ENCODE measurements at regions not wholly inside any gene's neighbourhood (a gene's known extent, or its start where the extent isn't known, plus 50 kb on each side); places are given as distances from the start of the nearest gene placed in this dataset.

DNA sequence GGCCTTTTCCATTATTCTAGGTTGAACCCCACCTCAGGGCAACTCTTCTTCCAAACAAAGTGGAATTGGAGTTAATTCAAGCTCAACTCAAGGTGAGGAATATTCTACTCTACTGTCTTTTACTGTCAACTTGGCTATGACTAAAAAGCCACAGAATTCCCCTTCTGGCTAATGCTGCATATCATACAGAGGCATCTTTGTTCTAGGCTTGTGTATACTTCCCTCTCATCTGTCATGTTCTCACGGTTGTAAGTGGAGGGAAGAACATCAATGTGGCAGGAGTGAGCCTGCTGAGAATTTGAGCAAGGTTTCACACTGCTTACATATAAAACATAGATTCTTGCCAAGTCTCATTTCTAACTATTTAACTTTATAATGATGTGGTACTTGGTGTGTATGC is 921.4 kb upstream of the CNTN5 start:
- no peaks in the 10 kb centered on the region for H3K27me3 ChIP-seq (ENCODE audit: control insufficient read depth, insufficient read depth, low read length)
- H3K4me3 ChIP-seq (ENCODE audit: low read depth, low read length): no peak overlapping the region
- DNase-seq (ENCODE audit: low read depth): no peak
- H3K36me3 ChIP-seq (ENCODE audit: control insufficient read depth, insufficient read depth, low read length): no peaks in the 10 kb centered on the region
- TF ChIP-seq, protein P1, sequence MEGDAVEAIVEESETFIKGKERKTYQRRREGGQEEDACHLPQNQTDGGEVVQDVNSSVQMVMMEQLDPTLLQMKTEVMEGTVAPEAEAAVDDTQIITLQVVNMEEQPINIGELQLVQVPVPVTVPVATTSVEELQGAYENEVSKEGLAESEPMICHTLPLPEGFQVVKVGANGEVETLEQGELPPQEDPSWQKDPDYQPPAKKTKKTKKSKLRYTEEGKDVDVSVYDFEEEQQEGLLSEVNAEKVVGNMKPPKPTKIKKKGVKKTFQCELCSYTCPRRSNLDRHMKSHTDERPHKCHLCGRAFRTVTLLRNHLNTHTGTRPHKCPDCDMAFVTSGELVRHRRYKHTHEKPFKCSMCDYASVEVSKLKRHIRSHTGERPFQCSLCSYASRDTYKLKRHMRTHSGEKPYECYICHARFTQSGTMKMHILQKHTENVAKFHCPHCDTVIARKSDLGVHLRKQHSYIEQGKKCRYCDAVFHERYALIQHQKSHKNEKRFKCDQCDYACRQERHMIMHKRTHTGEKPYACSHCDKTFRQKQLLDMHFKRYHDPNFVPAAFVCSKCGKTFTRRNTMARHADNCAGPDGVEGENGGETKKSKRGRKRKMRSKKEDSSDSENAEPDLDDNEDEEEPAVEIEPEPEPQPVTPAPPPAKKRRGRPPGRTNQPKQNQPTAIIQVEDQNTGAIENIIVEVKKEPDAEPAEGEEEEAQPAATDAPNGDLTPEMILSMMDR (IDR thresholded peaks at IDR 0.05; ENCODE audit: insufficient read depth, low read length, poor library complexity, severe bottlenecking): no peak

DNA sequence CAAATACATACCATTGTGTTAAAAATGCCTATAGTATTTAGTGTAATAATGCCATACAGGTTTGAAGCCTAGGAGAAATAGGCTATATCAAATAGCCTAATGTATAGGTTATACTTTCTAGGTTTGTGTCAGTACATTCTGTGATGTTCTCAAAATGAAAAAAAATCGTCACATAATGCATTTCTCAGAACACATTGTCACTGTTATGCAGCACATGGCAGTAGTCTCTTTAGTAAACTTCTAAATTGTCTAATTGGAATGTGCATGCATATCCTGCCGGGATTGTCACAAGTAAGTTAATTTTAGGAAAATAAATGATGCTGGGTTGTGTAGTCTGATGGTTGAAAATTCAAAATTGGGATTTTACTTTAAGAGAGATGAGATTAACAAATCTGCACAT is 920.1 kb upstream of the CNTN5 start:
- Histone ChIP-seq H3K27me3 (ENCODE audit: control insufficient read depth, insufficient read depth, low read length) (no peaks in the 10 kb centered on the region), H3K36me3 (ENCODE audit: control insufficient read depth, insufficient read depth, low read length) (no peaks in the 10 kb centered on the region), H3K4me3 (ENCODE audit: low read depth, low read length) (no peak overlapping the region)
- no peak for DNase-seq (ENCODE audit: low read depth)
- TF ChIP-seq, protein P1 (IDR thresholded peaks at IDR 0.05; ENCODE audit: insufficient read depth, low read length, poor library complexity, severe bottlenecking): no peak

DNA sequence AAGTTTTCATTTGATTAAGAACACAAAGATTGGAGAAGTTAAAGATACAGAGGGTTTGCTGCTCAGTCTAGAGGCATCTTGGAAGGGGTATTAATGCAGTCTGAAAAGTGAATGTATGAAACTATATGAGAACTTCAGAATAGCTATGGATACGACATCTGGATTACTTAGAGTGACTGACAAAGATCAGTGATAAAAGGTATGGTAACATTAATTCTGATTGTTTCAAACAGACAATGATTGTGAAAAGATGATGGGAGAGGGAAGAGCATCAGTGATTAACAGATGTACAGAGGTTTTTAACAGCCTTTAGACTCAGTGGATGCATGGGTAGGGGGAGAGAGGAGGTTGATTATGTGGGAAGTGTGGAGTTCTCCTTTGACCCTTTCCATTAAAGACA is 919.4 kb upstream of the CNTN5 start:
- Histone ChIP-seq H3K27me3 (ENCODE audit: control insufficient read depth, insufficient read depth, low read length) (no peaks in the 10 kb centered on the region), H3K36me3 (ENCODE audit: control insufficient read depth, insufficient read depth, low read length) (no peaks in the 10 kb centered on the region), H3K4me3 (ENCODE audit: low read depth, low read length) (no peak overlapping the region)
- TF ChIP-seq, protein P1 (IDR thresholded peaks at IDR 0.05; ENCODE audit: insufficient read depth, low read length, poor library complexity, severe bottlenecking): no peak
- no peak for DNase-seq (ENCODE audit: low read depth)

DNA sequence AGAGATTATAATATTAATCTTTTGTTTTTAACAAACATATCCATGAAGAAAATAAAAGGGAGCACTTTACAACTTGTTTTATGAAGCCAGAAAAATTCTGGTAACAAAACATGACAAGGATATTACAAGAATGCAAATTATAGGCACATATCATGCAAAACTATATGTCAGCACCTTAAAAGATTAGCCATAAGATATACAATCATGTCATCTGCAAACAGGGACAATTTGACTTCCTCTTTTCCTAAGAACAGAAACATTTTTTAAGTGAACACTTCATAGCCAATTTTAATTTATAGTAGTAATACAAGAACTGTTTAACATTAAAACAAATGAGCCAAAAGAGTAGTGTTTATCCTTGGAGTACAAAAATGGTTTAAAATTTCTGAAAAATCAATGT is 916.5 kb upstream of the CNTN5 start:
- DNase-seq (ENCODE audit: low read depth): no peak
- Histone ChIP-seq H3K27me3 (ENCODE audit: control insufficient read depth, insufficient read depth, low read length) (no peaks in the 10 kb centered on the region), H3K4me3 (ENCODE audit: low read depth, low read length) (no peak overlapping the region), H3K36me3 (ENCODE audit: control insufficient read depth, insufficient read depth, low read length) (no peaks in the 10 kb centered on the region)
- TF ChIP-seq, protein P1 (IDR thresholded peaks at IDR 0.05; ENCODE audit: insufficient read depth, low read length, poor library complexity, severe bottlenecking): no peak

DNA sequence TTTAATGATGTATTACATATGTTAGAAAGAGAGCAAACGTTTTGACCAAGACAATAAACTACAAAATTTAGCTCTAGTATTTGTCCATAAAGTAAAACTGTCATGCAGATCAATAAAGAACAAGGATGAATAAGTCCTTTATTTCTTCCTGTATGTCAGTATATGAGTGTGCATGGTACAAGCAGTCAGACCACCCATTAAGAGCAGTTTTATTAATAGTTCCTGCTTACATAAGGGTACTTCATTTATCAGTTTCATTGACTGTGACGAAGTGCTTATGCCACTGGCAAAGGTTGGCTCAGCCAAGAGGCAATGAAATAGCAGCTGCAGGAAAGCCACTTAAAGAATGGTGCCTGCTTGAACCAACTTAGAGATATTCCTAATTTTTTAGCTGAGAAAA is 913.0 kb upstream of the CNTN5 start:
- H3K4me3 ChIP-seq (ENCODE audit: low read depth, low read length): no peak overlapping the region
- DNase-seq (ENCODE audit: low read depth): no peak
- no peaks in the 10 kb centered on the region for H3K36me3 ChIP-seq (ENCODE audit: control insufficient read depth, insufficient read depth, low read length)
- H3K27me3 ChIP-seq (ENCODE audit: control insufficient read depth, insufficient read depth, low read length): no peaks in the 10 kb centered on the region
- TF ChIP-seq, protein P1 (IDR thresholded peaks at IDR 0.05; ENCODE audit: insufficient read depth, low read length, poor library complexity, severe bottlenecking): no peak

DNA sequence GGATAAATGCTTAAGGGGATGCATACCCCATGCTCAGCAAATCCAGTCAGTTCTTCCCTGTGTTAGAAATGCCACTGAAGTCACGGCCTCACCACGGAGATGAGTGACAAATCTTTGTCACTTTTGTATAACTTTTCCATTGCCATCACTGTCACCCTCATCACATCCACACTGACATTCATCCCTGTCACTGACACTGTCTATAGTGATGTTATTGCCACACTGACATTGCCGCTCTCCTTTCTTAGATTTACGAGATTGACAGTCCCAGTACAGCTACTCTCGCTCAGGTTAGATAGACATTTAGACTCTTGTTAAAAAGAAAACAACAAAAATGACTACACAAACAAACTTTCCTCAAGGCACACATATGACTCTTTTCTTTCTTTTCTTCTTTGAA is 910.7 kb upstream of the CNTN5 start:
- Histone ChIP-seq H3K4me3 (ENCODE audit: low read depth, low read length) (no peak overlapping the region), H3K27me3 (ENCODE audit: control insufficient read depth, insufficient read depth, low read length) (no peaks in the 10 kb centered on the region), H3K36me3 (ENCODE audit: control insufficient read depth, insufficient read depth, low read length) (no peaks in the 10 kb centered on the region)
- DNase-seq (ENCODE audit: low read depth): no peak
- TF ChIP-seq, protein P1 (IDR thresholded peaks at IDR 0.05; ENCODE audit: insufficient read depth, low read length, poor library complexity, severe bottlenecking): no peak
